HG03095 (cell line): ENCODE measurements at regions not wholly inside any gene's neighbourhood (a gene's known extent, or its start where the extent isn't known, plus 50 kb on each side); places are given as distances from the start of the nearest gene placed in this dataset.

Experiments used
- ATAC-seq: cut with Tn5 transposase; IDR thresholded peaks from one replicate; pipeline ENCODE4 v1.9.1; 2021; ENCODE audit warnings: moderate library complexity; ENCODE audit not compliant: unreplicated experiment

GRCh38 chr2:146665800-146666199 lies 1179.0 kb upstream of the ACVR2A start:
- ATAC-seq: no peak

- no peak for ATAC-seq
Observed at GRCh38 chr2:146661473-146662096, 1183.2 kb upstream of the ACVR2A start.

GRCh38 chr2:146659976-146660375 lies 1184.9 kb upstream of the ACVR2A start:
- no peak for ATAC-seq

GRCh38 chr2:146652311-146652710 lies 1192.5 kb upstream of the ACVR2A start:
- no peak for ATAC-seq

- no peak for ATAC-seq
Observed at GRCh38 chr2:146651361-146651760, 1193.5 kb upstream of the ACVR2A start.

GRCh38 chr2:146642066-146642465 lies 1202.8 kb upstream of the ACVR2A start:
- ATAC-seq: no peak

- ATAC-seq: no peak
Observed at GRCh38 chr2:146634230-146635097, 1210.4 kb upstream of the ACVR2A start.

GRCh38 chr2:146633159-146633558 lies 1211.7 kb upstream of the ACVR2A start:
- no peak for ATAC-seq

- no peak for ATAC-seq
Observed at GRCh38 chr2:146632707-146633106, 1212.1 kb upstream of the ACVR2A start.

- no peak for ATAC-seq
Observed at GRCh38 chr2:146624430-146625160, 1220.2 kb upstream of the ACVR2A start.

- no peak for ATAC-seq
Observed at GRCh38 chr2:146623771-146624170, 1221.1 kb upstream of the ACVR2A start.

GRCh38 chr2:146621656-146622055 lies 1223.2 kb upstream of the ACVR2A start:
- no peak for ATAC-seq

GRCh38 chr2:146615778-146616177 lies 1229.1 kb upstream of the ACVR2A start:
- no peak for ATAC-seq

- ATAC-seq: no peak
Observed at GRCh38 chr2:146608490-146608889, 1236.3 kb upstream of the ACVR2A start.

- ATAC-seq: no peak
Observed at GRCh38 chr2:146604521-146604920, 1240.3 kb upstream of the ACVR2A start.

GRCh38 chr2:146602856-146603255 lies 1242.0 kb upstream of the ACVR2A start:
- ATAC-seq: no peak

- ATAC-seq: no peak
Observed at GRCh38 chr2:146602383-146602782, 1242.4 kb upstream of the ACVR2A start.

- no peak for ATAC-seq
Observed at GRCh38 chr2:146598791-146599190, 1246.0 kb upstream of the ACVR2A start.

- ATAC-seq: no peak
Observed at GRCh38 chr2:146597291-146597690, 1247.5 kb upstream of the ACVR2A start.

- no peak for ATAC-seq
Observed at GRCh38 chr2:146591908-146592307, 1252.9 kb upstream of the ACVR2A start.

- ATAC-seq: no peak
Observed at GRCh38 chr2:146587291-146587713, 1257.5 kb upstream of the ACVR2A start.

- no peak for ATAC-seq
Observed at GRCh38 chr2:146584316-146584715, 1260.5 kb upstream of the ACVR2A start.
